ENCODE measurements at regions not wholly inside any gene's neighbourhood (a gene's known extent, or its start where the extent isn't known, plus 50 kb on each side); places are given as distances from the start of the nearest gene placed in this dataset.
A peak's percentile ranks its signal among the peaks of the same experiment; 100 is the strongest.

GRCh38 chr6:71125216-71125615, 163.4 kb upstream of the OGFRL1 start:
- DNase-seq: no peak

- DNase-seq: no peak
Observed at GRCh38 chr6:71126506-71126905, 162.1 kb upstream of the OGFRL1 start.

GRCh38 chr6:71127374-71127773, 161.2 kb upstream of the OGFRL1 start:
- DNase-seq: no peak

GRCh38 chr6:71130277-71130676, 158.3 kb upstream of the OGFRL1 start:
- DNase-seq: no peak

GRCh38 chr6:71134929-71135642, 153.5 kb upstream of the OGFRL1 start:
- DNase-seq: no peak

GRCh38 chr6:71137973-71138372, 150.6 kb upstream of the OGFRL1 start:
- DNase-seq: no peak

- no peak for DNase-seq
Observed at GRCh38 chr6:71138376-71138775, 150.2 kb upstream of the OGFRL1 start.

GRCh38 chr6:71139249-71139648, 149.4 kb upstream of the OGFRL1 start:
- DNase-seq: peak; percentile 92

GRCh38 chr6:71153755-71154325, 134.8 kb upstream of the OGFRL1 start:
- DNase-seq: no peak

GRCh38 chr6:71157345-71157744, 131.3 kb upstream of the OGFRL1 start:
- no peak for DNase-seq

- DNase-seq: no peak
Observed at GRCh38 chr6:71164890-71165289, 123.7 kb upstream of the OGFRL1 start.

GRCh38 chr6:71168233-71168765, 120.3 kb upstream of the OGFRL1 start:
- no peak for DNase-seq

GRCh38 chr6:71171497-71172070, 117.0 kb upstream of the OGFRL1 start:
- DNase-seq: no peak

GRCh38 chr6:71179249-71179885, 109.2 kb upstream of the OGFRL1 start:
- DNase-seq: no peak

- DNase-seq: peak; percentile 94
Observed at GRCh38 chr6:71181565-71181964, 107.0 kb upstream of the OGFRL1 start.

- DNase-seq: no peak
Observed at GRCh38 chr6:71187141-71187540, 101.5 kb upstream of the OGFRL1 start.

- DNase-seq: peak; percentile 59
Observed at GRCh38 chr6:71190809-71191208, 97.8 kb upstream of the OGFRL1 start.

GRCh38 chr6:71194724-71195123, 93.9 kb upstream of the OGFRL1 start:
- DNase-seq: peak; percentile 86

GRCh38 chr6:71197267-71197666, 91.3 kb upstream of the OGFRL1 start:
- DNase-seq: peak; percentile 88

GRCh38 chr6:71197780-71198179, 90.8 kb upstream of the OGFRL1 start:
- DNase-seq: peak; percentile 56

GRCh38 chr6:71198908-71199307, 89.7 kb upstream of the OGFRL1 start:
- DNase-seq: no peak

GRCh38 chr6:71199736-71200135, 88.9 kb upstream of the OGFRL1 start:
- no peak for DNase-seq

- no peak for DNase-seq
Observed at GRCh38 chr6:71203206-71203605, 85.4 kb upstream of the OGFRL1 start.

GRCh38 chr6:71204741-71205140, 83.9 kb upstream of the OGFRL1 start:
- no peak for DNase-seq
